ENCODE measurements at regions not wholly inside any gene's neighbourhood (a gene's known extent, or its start where the extent isn't known, plus 50 kb on each side); places are given as distances from the start of the nearest gene placed in this dataset.

DNA sequence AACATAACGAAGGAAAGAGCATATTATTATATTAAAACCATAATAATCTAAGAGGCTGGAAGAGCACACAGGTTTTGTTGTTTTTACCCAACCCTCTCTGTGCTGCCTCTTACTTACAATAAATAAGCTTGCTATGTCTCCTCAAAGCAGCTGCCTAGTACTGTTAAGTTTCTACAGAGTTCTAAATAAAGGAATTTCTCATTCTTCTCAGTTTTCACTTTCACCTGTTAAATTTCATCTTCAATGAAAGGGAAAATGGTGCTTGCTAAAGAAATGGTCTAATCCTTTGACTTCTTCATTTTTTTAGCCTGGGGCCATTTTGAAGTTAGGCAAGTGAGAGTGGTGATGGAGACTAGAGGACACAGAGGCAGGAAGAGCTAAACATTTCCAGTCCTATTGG lies 396.1 kb downstream of the MAN2A1 start:
- Histone ChIP-seq H3K4me1 (ENCODE audit: control insufficient read depth in 1 of 2, insufficient read depth in 2 of 2, low read length in 2 of 2) (no peaks in the 10 kb centered on the region), H3K79me2 (ENCODE audit: insufficient read depth, low read length) (no peaks in the 10 kb centered on the region), H3K4me3 (replicated peaks in 1 of 2; ENCODE audit: low read depth in 1 of 2, low read length in 2 of 2) (no peak overlapping the region), H3K4me2 (ENCODE audit: low read length) (no peak overlapping the region), H3K9me2 (ENCODE audit: insufficient read depth) (no peaks in the 10 kb centered on the region), H3K27me3 (ENCODE audit: insufficient read depth, low read length) (no peaks in the 10 kb centered on the region), H3K27ac (ENCODE audit: low read depth, low read length) (no peak overlapping the region), H3K9me3 (ENCODE audit: control insufficient read depth in 1 of 2, insufficient read depth in 1 of 2, low read depth in 1 of 2, low read length in 2 of 2) (no peaks in the 10 kb centered on the region), H4K20me1 (ENCODE audit: insufficient read depth) (no peaks in the 10 kb centered on the region), H3K9ac (ENCODE audit: low read length) (no peak overlapping the region), H2AFZ (ENCODE audit: low read depth, low read length, poor library complexity, severe bottlenecking) (no peak overlapping the region), H3K36me3 (ENCODE audit: control insufficient read depth in 1 of 2, insufficient read depth in 2 of 2, low read length in 2 of 2) (no peaks in the 10 kb centered on the region)
- ChIA-PET POLR2A (no interaction called here), RAD21 (ENCODE audit: low non-redundant PET in 1 of 2, low total read pairs in 2 of 2, uncharacterized antibody in 2 of 2, unreplicated experiment in 2 of 2) (no interaction called here), CTCF (no interaction called here)
- intact Hi-C loops (cut with micrococcal nuclease), result no loop called here
- DNase-seq (ENCODE audit: low read depth, low spot score) (no peak), ATAC-seq (no peak)
- no TSS peak for BruUV-seq (replicated peaks)
- TF ChIP-seq ELF1 (IDR thresholded peaks at IDR 0.05; ENCODE audit: borderline replicate concordance, low read depth) (no peak), EZH2phosphoT487 (IDR thresholded peaks at IDR 0.05; ENCODE audit: borderline replicate concordance) (no peak), EGR1 (IDR thresholded peaks at IDR 0.05; ENCODE audit: low read depth) (no peak), RAD21 (IDR thresholded peaks at IDR 0.05; ENCODE audit: low read depth) (no peak), CBX3 (IDR thresholded peaks at IDR 0.05; ENCODE audit: low read depth) (no peak), POLR2AphosphoS5 (IDR thresholded peaks at IDR 0.05; ENCODE audit: low read depth, low read length) (no peak), YY1 (IDR thresholded peaks at IDR 0.05; ENCODE audit: extremely low read depth, insufficient replicate concordance, low read depth, low read length) (no peak), SP1 (IDR thresholded peaks at IDR 0.05; ENCODE audit: low read depth) (no peak), TCF7L2 (IDR thresholded peaks at IDR 0.05; ENCODE audit: borderline replicate concordance, extremely low read depth, insufficient read depth, insufficient read length) (no peak), JUND (IDR thresholded peaks at IDR 0.05) (no peak)
- TF ChIP-seq, protein P1, sequence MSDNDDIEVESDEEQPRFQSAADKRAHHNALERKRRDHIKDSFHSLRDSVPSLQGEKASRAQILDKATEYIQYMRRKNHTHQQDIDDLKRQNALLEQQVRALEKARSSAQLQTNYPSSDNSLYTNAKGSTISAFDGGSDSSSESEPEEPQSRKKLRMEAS (IDR thresholded peaks at IDR 0.05), result no peak
- TF ChIP-seq, protein P2, sequence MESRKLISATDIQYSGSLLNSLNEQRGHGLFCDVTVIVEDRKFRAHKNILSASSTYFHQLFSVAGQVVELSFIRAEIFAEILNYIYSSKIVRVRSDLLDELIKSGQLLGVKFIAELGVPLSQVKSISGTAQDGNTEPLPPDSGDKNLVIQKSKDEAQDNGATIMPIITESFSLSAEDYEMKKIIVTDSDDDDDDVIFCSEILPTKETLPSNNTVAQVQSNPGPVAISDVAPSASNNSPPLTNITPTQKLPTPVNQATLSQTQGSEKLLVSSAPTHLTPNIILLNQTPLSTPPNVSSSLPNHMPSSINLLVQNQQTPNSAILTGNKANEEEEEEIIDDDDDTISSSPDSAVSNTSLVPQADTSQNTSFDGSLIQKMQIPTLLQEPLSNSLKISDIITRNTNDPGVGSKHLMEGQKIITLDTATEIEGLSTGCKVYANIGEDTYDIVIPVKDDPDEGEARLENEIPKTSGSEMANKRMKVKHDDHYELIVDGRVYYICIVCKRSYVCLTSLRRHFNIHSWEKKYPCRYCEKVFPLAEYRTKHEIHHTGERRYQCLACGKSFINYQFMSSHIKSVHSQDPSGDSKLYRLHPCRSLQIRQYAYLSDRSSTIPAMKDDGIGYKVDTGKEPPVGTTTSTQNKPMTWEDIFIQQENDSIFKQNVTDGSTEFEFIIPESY (IDR thresholded peaks at IDR 0.05; ENCODE audit: extremely low read depth, insufficient replicate concordance, low read length), result no peak
